HG02763 (cell line): ENCODE measurements at regions not wholly inside any gene's neighbourhood (a gene's known extent, or its start where the extent isn't known, plus 50 kb on each side); places are given as distances from the start of the nearest gene placed in this dataset.

Experiments used
- ATAC-seq: cut with Tn5 transposase; IDR thresholded peaks from one replicate; pipeline ENCODE4 v1.9.1; 2021; ENCODE audit warnings: mild to moderate bottlenecking, moderate library complexity; ENCODE audit not compliant: unreplicated experiment

DNA sequence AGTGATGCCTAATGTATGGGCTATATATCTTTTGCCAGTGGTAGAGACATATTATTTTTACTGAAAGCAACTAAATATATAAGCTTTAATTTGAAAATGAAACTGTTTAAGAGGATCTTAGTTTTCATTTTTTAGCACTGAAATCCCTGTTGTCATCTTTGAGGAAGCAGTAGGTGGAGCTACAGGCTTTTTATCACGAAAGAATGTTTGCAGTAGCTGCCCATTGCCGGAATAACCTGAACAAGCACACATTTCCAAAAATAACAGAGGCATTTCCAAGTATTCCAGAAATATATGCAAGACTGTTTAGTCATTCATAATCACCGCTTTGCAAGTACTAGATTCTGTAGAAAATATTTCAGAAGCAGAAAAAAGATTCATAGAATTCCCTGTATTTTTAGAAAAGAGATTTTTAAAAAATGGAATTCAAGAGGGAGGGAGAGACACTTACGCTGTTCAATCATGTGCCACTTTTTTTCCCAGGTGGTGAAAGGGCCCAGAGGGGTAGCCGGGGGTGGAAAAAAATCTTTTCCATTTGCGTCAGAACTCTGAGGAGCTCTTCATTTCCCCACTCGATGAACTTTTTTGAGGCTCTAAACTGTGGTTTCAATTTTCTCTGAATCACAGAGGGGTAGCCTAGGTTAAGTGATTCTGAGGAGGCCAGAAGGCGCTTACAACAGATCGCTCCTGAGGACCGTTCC, 142.5 kb upstream of the FERMT1 start:
- no peak for ATAC-seq

DNA sequence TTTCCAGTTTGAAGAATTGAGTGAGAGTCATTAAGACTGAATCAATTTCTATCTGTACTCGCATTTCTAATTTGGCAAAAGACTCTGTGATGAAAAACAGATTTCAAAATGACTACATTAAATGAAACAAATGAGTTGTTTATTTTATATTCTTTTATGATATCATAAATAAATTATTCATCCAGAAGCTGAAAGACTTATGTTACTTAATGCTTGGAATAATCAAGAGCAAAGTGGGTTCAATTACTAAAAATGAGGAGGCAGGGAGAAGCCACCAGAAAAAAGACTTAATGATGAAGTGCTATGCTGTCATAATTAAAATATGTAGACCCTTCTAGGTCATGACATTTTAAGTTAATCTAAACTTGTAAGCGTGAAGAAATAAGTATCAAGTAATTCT, 130.6 kb upstream of the FERMT1 start:
- no peak for ATAC-seq

DNA sequence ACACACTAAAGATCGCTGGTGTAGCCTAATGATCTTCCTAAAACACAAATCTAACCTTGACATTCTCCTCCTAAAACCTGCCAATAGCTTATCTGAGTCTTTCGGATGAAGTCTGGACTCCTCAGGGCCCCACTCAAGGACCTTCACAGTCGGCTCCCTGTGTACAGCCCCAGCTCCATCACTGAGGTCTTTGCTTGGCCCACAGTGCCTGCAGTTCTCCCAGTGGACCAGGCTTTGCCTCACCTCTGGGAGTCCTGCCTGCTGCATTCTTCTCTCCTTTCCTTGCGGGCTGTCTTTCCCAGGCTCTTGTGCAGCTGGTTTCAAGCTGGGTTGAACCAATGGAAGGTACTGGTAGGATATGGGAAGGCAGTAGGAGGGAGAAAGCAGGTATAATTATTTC, 122.6 kb upstream of the FERMT1 start:
- no peak for ATAC-seq

DNA sequence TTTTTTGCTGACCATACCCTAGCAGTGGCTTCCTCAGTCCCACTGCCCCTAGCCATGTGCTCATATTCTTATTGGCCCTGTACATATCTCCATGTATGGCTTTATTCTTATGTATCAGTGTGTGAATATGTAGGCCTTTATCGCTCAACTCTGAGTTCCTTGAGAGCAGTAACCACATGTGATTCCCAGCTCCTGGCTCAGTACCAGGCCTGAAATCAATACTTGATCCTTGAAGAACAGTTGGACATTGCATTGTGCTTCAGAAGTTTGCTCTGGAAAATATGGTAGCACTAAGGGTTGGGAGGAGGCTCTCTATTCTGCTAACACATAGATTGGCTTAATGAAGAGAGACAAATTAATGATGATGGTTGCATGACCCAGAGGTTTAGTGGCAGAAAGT, 118.8 kb upstream of the FERMT1 start:
- no peak for ATAC-seq

DNA sequence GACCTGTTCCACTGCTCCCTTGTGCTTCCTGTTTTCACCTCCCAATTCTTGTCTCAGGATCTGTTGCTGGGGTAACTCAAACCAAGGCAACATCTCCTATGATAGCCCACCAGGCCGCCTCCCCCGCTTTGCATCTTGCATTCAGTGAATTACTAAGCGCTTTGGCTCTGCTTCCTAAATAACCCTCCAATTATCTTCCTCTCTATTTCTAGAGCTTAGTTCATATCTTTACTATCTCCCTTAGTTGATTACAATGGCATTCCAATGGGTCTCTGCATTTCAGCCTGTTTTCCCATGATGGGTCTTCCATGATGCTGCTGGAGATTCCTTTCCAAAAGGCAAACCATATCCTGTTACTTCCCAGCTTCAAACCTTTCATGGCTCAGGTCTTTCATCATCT, 117.2 kb upstream of the FERMT1 start:
- ATAC-seq, result no peak

DNA sequence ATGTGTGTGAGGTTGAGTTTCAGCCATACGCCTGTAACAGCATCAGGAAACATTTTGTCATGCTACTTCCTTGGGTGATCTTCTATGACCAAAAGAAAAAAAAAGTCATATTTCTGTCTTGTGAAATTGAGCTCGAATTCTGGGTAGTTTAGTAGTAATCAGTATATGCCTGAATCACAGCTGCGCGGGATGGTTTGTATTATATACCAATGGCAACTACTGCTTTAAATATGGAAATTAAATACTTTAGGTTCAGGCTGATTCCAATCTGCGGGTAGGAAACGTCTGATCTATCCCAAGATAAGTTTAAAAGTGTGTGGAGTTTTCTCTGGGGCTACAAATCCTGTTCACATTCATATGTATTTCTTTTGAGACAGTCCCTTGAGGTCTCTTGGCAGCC, 115.6 kb upstream of the FERMT1 start:
- ATAC-seq, result no peak

DNA sequence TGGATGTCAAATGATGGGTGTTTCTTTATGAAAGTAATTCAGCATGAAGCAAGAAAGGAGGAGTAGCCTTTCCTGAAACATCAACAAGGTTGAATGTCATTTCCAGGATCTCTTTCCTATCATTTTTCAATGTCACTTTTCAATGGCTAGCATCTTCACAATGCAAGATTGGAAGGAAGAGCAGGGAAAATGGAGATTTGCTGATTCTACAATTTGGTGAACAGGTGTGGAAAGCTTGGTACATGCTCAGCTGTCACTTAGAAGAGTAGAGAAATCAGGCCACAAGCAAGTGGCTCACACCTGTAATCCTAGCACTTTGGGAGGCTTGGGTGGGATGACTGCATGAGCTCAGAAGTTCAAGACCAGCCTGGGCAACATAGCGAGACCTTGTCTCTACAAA, 112.7 kb upstream of the FERMT1 start:
- ATAC-seq, result no peak

DNA sequence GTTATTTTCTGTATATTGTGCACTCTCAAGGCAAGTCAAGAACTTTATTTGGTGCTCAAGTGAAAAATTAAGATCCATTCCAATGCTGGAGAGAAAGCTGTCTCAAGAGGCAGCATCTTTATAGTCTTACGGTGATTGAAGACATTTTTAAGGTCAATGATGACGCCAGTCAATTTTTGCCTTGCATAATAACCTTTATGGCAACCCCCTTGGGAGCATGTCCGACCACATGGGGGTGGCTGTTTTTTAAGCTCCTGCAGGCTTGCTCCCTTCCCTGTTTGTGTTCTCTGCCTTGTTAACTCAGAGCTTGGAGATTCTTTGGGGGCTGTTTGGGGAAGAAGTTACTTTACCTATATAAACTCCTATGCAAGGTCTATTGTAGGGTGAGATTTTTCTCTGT, 109.6 kb upstream of the FERMT1 start:
- no peak for ATAC-seq

DNA sequence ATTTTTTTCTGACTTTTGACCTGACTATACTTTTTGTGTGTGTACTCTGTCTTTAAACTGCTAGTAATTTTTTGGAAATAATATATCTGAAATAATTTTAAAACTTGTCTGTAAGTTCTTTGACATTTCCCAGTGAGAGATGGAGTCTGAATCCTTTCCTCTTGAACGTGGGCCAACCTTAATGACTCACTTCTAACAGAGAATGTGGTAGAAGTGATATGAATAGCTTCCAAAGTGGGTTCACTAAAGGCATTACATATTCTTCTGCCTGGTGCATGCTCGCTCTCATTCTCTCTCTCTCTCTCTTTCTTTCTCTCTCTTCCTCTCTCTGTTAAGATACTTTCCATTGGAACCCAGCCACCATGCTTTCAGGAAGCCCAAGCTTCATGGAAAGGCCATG, 108.7 kb upstream of the FERMT1 start:
- no peak for ATAC-seq

DNA sequence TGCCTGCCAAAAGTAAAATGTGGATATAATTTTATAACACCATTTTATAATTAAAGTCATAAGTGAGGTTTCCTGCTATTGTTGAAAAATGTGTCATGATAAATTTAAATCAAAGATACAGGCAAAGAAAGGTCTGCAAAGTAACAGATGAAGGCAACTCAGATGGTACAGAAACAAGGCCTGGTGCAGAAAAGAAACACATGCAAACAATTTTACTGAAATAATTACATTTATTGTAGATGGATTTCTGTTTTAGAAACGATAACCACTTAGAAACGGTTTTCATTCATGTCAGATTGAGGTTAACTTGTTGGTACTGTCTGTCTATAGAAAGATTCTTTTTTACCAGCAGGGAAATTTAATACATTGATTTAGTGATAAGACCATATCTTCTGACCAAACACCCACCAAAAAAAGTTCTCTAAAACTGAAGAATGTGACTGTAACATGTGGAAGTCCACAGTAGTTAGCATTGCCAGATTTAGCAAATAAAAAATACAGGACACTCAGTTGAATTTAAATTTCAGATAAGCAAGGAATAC, 105.5 kb upstream of the FERMT1 start:
- no peak for ATAC-seq

DNA sequence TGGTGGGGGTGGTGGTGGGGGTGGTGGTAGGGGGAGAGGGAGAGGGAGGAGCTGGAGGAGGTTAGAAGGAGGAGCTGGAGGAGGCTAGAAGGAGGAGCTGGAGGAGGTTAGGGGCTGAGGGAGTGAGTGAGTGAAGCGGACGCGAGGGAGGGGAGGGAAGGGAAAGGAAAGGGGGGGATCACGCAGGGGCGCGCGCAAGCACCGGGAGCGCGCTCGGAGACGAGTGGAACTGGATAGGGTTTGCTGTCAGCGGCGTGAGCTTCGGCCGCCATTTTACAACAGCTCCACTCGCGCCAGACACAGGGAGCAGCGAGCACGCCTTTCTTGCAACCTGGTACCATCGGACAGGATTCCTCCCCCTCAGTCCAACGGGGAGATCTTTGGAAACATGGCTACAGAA, 90.5 kb upstream of the FERMT1 start:
- ATAC-seq, result no peak

DNA sequence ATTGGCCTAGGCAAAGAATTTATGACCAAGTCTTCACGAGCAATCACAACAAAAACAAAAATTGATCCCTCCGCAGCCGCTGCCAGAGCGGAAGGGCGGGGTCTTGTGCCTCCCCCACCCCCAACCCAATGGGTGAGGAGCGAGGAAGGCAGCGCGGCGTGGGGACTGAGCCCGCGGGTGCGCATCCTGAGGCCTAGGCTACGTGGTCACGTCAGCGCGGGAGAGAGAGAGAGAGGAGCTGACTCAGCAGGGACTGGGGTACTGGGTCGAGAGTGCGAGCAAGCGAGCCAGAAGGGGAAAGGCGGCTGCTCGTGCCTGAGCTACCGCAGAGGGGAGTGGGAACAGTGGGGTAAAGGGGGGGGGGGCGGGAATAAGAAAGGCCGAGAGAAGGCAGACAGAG, 90.1 kb upstream of the FERMT1 start:
- no peak for ATAC-seq

DNA sequence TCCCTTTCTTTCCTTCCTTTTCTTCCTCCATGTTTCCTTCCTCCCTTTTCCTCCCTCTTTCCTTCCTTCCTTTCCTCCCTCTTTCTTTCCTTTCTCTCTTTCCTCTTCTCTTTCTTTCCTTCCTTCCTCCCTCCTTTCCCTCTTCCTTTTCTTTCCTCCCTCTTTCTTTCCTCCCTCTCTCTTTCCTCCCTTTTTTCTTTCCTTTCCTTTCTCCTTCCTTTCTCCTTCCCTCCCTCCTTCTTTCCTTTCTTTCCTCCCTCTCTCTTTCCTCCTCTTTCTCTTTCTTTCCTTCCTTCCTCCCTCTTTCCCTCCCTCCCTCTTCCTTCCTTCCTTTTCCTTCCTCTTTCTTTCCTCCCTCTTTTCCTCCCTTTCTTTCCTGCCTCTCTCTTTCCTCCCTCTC, 86.3 kb upstream of the FERMT1 start:
- ATAC-seq, result no peak

DNA sequence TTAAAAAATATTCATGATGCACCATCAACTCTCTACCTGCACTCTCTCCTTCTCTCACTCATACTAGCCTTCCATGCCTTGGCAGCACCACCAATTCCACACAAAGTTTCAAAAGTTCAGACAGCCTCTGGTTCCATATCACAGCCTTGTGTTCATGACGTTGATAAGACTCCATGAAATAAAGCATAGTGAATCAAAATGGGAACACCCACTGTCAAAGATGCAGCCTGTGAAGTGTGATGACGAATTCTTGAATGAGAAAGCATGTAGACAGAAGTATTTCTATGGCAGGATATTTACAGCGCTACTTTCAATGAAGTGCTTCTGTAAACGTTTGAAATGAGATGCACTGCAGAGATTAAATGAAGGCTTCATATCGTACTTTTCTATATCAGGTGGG, 77.3 kb upstream of the FERMT1 start:
- ATAC-seq, result no peak

DNA sequence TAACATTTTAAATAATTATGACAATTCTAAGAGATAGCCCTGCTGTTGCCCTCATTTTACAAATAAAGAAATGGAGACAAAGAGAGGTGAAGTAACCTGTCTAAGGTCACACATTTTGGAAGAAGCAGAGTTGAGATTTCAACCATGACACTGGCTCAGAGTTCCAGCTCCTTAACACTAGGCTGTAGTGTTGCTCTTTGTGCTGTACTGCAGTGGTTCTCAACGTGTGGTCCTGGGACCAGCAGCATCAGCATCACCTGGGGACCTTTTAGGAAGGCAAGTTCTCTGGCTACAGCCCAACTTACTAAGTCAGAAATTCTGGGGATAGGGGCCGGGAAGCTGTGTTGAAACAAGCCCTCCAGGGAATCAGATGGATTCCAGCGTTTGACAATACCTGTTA, 62.4 kb upstream of the FERMT1 start:
- no peak for ATAC-seq

DNA sequence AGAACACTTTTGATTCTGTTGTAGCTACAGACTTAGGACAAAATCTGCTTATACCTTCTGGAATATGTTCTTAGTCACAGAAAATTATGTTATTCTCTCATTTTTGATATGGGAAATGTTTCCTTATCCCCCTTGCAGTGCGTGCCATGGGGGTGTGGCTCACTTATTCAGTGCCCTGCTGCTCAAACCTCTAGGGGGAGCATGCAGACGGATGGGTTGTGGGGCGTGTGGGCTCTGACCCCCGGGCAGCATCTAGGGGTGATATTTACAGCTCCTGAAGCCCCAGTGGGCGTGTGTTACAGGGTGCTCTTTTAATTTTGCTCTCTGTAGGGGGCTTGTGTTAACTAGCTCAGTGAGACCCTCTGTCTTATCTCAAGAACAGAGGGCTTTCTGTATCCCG, 61.3 kb upstream of the FERMT1 start:
- no peak for ATAC-seq

DNA sequence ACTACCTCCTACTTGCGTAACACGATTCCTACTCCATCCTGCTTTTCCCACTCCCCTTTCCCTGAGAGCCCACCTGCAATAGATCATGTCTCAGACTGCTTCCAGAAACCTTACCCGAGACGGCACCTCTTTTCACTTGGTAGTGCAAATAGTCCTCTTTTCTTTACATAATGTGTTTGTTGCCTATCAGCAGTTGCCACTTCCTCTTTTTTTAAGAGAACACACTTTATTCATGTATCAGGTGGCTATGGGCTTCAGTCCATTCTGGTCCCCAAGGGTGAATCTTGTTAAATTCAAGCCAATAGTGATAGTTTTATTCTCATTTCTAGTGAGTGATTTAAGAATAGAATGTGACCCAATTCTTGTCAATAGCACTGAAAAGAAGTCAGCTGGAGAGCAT, 57.7 kb upstream of the FERMT1 start:
- ATAC-seq, result no peak

DNA sequence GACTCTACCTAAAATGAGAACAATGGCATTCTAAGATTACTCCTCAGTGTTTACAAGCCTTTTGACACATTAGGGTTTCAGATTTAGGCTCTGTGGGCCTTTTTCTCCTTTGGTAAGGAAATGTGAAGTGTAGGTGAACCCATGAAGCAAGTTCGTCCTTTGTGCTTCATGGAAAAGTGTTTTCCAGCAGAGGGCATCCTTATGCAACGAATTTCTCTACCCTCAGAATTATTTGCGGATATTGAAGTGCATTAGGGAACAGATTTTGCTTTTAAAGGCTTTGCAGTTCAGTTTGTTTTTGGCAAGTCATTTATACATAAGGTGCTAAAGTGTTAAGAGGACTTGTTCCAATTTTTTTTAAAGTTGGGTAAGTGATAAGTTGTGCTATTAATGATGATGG, 55.7 kb upstream of the FERMT1 start:
- no peak for ATAC-seq

DNA sequence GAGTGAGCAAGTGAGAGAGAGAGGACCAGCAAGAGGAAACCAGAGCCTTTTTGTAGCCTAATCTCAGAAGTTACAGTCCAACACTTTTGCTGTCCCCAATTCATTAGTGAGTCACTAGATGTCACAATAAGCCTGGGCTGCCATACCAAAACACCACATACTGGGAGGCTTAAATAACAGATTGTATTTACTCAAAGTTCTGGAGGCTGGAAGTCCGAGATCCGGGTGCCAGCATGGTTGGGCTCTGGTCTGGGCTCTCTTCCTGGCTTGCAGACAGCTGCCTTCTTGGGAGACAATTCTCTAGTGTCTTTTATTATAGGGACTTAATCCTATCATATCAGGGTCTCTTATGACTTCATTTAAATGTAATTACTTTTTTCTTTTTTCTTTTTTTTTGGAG, 50.7 kb upstream of the FERMT1 start:
- ATAC-seq, result no peak
